ENCODE measurements at regions not wholly inside any gene's neighbourhood (a gene's known extent, or its start where the extent isn't known, plus 50 kb on each side); places are given as distances from the start of the nearest gene placed in this dataset.
"Not testable (repeated sequence)": the region's sequence is repeated elsewhere in the genome, so short reads cannot be mapped to it uniquely, and the experiment has no call there.

DNA sequence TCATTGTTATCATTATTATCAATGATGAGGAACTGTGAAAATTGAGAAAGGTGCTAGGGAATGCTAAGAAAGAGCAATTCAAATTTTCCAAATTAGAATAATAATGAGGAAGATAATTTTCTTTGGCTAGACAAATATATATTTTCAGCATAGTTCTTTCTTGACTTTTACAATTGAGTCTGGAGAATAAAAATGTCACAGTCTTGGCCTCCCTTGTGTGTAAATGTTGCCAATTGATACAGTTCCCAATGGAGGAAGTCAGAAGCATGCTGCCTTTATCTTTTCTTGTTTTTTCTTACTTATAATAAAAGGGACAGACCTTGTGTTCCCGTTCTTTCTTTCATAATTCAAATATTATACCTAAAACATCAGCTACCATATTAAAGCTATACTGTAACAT is 774.4 kb downstream of the SI start:
- intact Hi-C loops (cut with DNase I): no loop called here
- no peaks in the 10 kb centered on the region for H3K9me3 ChIP-seq
- no peaks in the 10 kb centered on the region for H3K27me3 ChIP-seq
- TF ChIP-seq POLR2A (IDR thresholded peaks at IDR 0.05): no peak
- TF ChIP-seq, protein P1, sequence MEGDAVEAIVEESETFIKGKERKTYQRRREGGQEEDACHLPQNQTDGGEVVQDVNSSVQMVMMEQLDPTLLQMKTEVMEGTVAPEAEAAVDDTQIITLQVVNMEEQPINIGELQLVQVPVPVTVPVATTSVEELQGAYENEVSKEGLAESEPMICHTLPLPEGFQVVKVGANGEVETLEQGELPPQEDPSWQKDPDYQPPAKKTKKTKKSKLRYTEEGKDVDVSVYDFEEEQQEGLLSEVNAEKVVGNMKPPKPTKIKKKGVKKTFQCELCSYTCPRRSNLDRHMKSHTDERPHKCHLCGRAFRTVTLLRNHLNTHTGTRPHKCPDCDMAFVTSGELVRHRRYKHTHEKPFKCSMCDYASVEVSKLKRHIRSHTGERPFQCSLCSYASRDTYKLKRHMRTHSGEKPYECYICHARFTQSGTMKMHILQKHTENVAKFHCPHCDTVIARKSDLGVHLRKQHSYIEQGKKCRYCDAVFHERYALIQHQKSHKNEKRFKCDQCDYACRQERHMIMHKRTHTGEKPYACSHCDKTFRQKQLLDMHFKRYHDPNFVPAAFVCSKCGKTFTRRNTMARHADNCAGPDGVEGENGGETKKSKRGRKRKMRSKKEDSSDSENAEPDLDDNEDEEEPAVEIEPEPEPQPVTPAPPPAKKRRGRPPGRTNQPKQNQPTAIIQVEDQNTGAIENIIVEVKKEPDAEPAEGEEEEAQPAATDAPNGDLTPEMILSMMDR (IDR thresholded peaks at IDR 0.05): no peak
- H3K27ac ChIP-seq: no peak overlapping the region
- no peaks in the 10 kb centered on the region for H3K4me1 ChIP-seq
- no peaks in the 10 kb centered on the region for H3K36me3 ChIP-seq
- 19 to 34% (median 27%) methylated on average over 1 of the region's 1 CpG for WGBS, 4 donors
- DNase-seq (no peak), ATAC-seq (no peak)
- H3K4me3 ChIP-seq: no peak overlapping the region

DNA sequence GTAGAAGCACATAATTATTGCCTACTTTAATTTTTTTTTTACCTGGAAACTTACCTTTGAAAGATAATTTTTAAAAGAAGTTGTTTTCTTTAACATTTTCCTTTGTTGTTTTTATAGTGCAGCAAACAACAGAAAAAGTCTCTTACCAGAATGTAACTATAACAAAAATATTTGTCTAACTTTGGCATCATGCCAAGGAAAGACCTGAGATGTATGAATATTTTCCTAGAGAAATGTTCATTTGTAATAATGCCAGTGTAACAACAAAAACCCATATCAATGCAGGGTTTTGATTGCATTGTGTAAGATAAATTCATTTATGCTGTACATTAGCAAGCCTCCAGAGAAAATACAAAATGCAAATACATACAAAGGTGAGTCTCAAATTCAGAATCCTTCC is 775.7 kb downstream of the SI start:
- no peaks in the 10 kb centered on the region for H3K4me1 ChIP-seq
- no peaks in the 10 kb centered on the region for H3K36me3 ChIP-seq
- no peak overlapping the region for H3K4me3 ChIP-seq
- ATAC-seq: no peak
- TF ChIP-seq POLR2A (IDR thresholded peaks at IDR 0.05): no peak
- TF ChIP-seq, protein P1 (IDR thresholded peaks at IDR 0.05): no peak
- H3K9me3 ChIP-seq: no peaks in the 10 kb centered on the region
- H3K27me3 ChIP-seq: no peaks in the 10 kb centered on the region
- intact Hi-C loops (cut with DNase I): no loop called here
- no peak overlapping the region for H3K27ac ChIP-seq
- DNase-seq: no peak

DNA sequence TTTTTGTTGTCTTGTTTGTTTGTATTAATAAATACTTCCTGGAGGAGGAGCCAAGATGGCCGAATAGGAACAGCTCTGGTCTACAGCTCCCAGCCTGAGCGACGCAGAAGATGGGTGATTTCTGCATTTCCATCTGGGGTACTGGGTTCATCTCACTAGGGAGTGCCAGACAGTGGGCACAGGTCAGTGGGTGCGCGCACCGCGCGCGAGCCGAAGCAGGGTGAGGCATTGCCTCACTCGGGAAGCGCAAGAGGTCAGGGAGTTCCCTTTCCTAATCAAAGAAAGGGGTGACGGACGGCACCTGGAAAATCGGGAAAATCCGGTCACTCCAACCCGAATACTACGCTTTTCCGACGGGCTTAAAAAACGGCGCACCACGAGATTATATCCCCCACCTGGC is 786.8 kb downstream of the SI start:
- H3K27me3 ChIP-seq; DNase-seq; intact Hi-C loops (cut with DNase I); H3K4me1 ChIP-seq; H3K4me3 ChIP-seq; H3K9me3 ChIP-seq; H3K36me3 ChIP-seq; H3K27ac ChIP-seq; ATAC-seq: not testable (repeated sequence)
- WGBS, 4 donors: 94 to 97% (median 95%) methylated on average over 23 of the region's 23 CpGs

DNA sequence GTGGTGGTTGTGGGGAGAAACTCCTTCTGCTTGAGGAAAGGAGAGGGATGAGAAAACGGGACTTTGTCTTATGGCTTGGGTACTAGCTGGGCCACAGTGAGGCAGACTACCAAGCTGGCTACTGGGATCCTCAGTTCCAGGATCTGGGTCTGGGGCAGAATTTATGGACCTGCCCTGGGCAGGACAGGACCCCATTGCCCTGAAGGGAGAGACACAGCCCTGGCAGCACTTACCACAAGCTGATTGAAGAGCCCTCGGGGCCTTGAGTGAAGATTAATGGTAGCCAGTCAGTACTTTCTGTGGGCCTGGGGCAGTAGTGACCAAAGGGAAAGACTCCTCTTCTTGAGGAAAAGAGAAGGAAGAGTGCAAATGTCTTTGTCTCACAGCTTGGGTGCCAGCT is 799.7 kb downstream of the SI start:
- intact Hi-C loops (cut with DNase I): no loop called here
- H3K9me3 ChIP-seq: peaks cover 0 to 42% (median 14%) of the 10 kb centered on the region in 12 donors

DNA sequence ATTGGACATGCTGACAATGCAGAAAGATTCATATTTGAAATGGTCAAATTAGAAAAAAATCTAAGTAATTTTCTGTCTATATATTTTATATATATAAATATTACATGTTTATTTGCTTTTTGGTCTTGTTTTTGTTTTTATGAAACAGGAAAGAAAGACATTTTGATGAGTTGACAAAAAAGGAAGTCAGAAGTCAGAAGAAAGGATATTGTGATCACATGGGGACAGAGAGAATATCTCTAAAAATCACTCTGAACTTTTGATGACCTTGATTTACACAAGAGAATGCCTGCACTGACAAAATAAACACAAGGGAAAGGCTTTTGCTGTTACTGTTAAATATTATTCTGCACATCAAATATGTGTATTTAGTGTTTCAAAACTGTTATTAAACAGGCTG is 811.2 kb downstream of the SI start:
- H3K27ac ChIP-seq: no peak overlapping the region
- intact Hi-C loops (cut with DNase I): no loop called here
- no peak for TF ChIP-seq POLR2A (IDR thresholded peaks at IDR 0.05)
- TF ChIP-seq, protein P1 (IDR thresholded peaks at IDR 0.05): no peak

More for the DNA sequence above, 799.7 kb downstream of the SI start:
- DNase-seq (no peak), ATAC-seq (no peak)
- Histone ChIP-seq H3K36me3 (no peaks in the 10 kb centered on the region), H3K27me3 (no peaks in the 10 kb centered on the region), H3K4me1 (no peaks in the 10 kb centered on the region), H3K4me3 (no peak overlapping the region), H3K27ac (no peak overlapping the region)
- 69 to 78% (median 75%) methylated on average over 2 of the region's 2 CpGs for WGBS, 4 donors
- TF ChIP-seq POLR2A (IDR thresholded peaks at IDR 0.05): no peak
- TF ChIP-seq, protein P1 (IDR thresholded peaks at IDR 0.05): no peak

More for the DNA sequence above, 811.2 kb downstream of the SI start:
- Histone ChIP-seq H3K36me3 (no peaks in the 10 kb centered on the region), H3K27me3 (no peaks in the 10 kb centered on the region), H3K9me3 (peaks cover 0 to 13% (median 0%) of the 10 kb centered on the region in 12 donors), H3K4me3 (no peak overlapping the region), H3K4me1 (no peaks in the 10 kb centered on the region)
- ATAC-seq (no peak), DNase-seq (no peak)

Measured in heart left ventricle (tissue), 16 donors.